ENCODE measurements at regions not wholly inside any gene's neighbourhood (a gene's known extent, or its start where the extent isn't known, plus 50 kb on each side); places are given as distances from the start of the nearest gene placed in this dataset.

DNA sequence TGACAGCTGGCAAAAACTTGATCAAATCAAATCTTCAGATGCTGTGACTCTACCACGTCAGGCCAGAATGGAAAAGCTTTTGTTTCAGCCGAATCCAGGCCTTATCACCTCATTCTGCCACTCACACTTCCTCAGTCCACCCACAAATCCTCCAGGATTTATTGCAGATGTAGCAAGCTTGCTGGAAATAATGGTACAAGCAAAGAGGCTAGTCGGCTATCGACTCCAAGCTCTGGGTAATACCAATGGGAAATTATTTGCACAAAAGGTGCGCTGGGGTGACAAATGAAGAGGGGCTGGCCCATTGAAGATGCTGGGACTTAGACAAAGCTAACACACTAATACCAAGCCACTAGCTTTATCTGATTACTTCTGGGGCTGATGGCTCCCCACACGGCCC lies 250.5 kb downstream of the ASCL1 start:
- ATAC-seq (ENCODE audit: insufficient read depth, low FRiP score), result no peak
- H3K36me3 ChIP-seq (ENCODE audit: control insufficient read depth in 4 of 4, insufficient read depth in 4 of 4, low read length in 4 of 4), result no peaks in the 10 kb centered on the region
- no peak for TF ChIP-seq CTCF (IDR thresholded peaks at IDR 0.05; ENCODE audit: control extremely low read depth, extremely low read depth)
- H3K27me3 ChIP-seq (ENCODE audit: control insufficient read depth in 3 of 3, insufficient read depth in 3 of 3, low read length in 2 of 3), result no peaks in the 10 kb centered on the region
- no peak overlapping the region for H3K27ac ChIP-seq (ENCODE audit: low read depth in 1 of 2, low read length in 1 of 2)
- no peaks in the 10 kb centered on the region for H3K9me3 ChIP-seq (ENCODE audit: control insufficient read depth in 4 of 4, insufficient read depth in 3 of 4, low read length in 3 of 4)
- H3K4me3 ChIP-seq, result no peak overlapping the region
- 49 to 65% methylated on average over 6 of the region's 6 CpGs for WGBS, 2 donors
- DNase-seq, result no peak
- no peak overlapping the region for H3K9ac ChIP-seq (ENCODE audit: insufficient read depth in 1 of 2, low read length in 2 of 2)
- H3K4me1 ChIP-seq (ENCODE audit: control insufficient read depth in 5 of 5, insufficient read depth in 5 of 5, low read length in 5 of 5), result no peaks in the 10 kb centered on the region

DNA sequence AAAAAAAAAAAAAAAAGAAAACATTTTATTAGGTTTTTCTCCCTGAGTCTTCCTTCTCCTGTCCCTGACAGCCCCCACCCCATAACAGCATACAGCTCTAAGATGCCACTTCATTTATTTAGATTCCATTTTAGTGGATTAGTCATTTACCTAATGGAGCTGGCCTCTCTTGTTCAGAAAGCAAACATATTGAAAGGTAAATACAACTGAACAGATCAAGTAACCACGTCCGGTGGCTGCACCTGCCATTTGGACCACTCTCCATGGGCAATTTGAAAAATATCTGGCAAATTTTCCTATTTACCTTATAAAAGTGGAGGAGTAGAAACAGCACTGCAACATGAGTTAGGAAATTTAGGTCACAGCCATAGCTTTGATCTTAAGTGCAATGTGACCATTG lies 254.6 kb downstream of the C12orf42 start:
- H3K9me3 ChIP-seq (ENCODE audit: control insufficient read depth in 4 of 4, insufficient read depth in 3 of 4, low read length in 3 of 4), result no peaks in the 10 kb centered on the region
- H3K9ac ChIP-seq (ENCODE audit: insufficient read depth in 1 of 2, low read length in 2 of 2), result no peak overlapping the region
- no peak overlapping the region for H3K27ac ChIP-seq (ENCODE audit: low read depth in 1 of 2, low read length in 1 of 2)
- WGBS, 2 donors, result 66 to 93% methylated on average over 2 of the region's 2 CpGs
- H3K27me3 ChIP-seq (ENCODE audit: control insufficient read depth in 3 of 3, insufficient read depth in 3 of 3, low read length in 2 of 3), result no peaks in the 10 kb centered on the region
- H3K4me3 ChIP-seq, result no peak overlapping the region
- ATAC-seq (ENCODE audit: insufficient read depth, low FRiP score) (peak; percentile 35), DNase-seq (peak; percentile 15 to 31 (median 22))
- H3K4me1 ChIP-seq (ENCODE audit: control insufficient read depth in 5 of 5, insufficient read depth in 5 of 5, low read length in 5 of 5), result no peaks in the 10 kb centered on the region
- no peak for TF ChIP-seq CTCF (IDR thresholded peaks at IDR 0.05; ENCODE audit: control extremely low read depth, extremely low read depth)
- H3K36me3 ChIP-seq (ENCODE audit: control insufficient read depth in 4 of 4, insufficient read depth in 4 of 4, low read length in 4 of 4), result no peaks in the 10 kb centered on the region

- TF ChIP-seq CTCF (IDR thresholded peaks at IDR 0.05; ENCODE audit: control extremely low read depth, extremely low read depth), result no peak
- H3K27me3 ChIP-seq (ENCODE audit: control insufficient read depth in 3 of 3, insufficient read depth in 3 of 3, low read length in 2 of 3), result no peaks in the 10 kb centered on the region
- H3K9me3 ChIP-seq (ENCODE audit: control insufficient read depth in 4 of 4, insufficient read depth in 3 of 4, low read length in 3 of 4), result no peaks in the 10 kb centered on the region
- no peak for ATAC-seq (ENCODE audit: insufficient read depth, low FRiP score)
- no peaks in the 10 kb centered on the region for H3K36me3 ChIP-seq (ENCODE audit: control insufficient read depth in 4 of 4, insufficient read depth in 4 of 4, low read length in 4 of 4)
- DNase-seq, result no peak
- H3K9ac ChIP-seq (ENCODE audit: insufficient read depth in 1 of 2, low read length in 2 of 2), result no peak overlapping the region
- no peak overlapping the region for H3K4me3 ChIP-seq
- no peaks in the 10 kb centered on the region for H3K4me1 ChIP-seq (ENCODE audit: control insufficient read depth in 5 of 5, insufficient read depth in 5 of 5, low read length in 5 of 5)
- no peak overlapping the region for H3K27ac ChIP-seq (ENCODE audit: low read depth in 1 of 2, low read length in 1 of 2)
These were observed 251.2 kb downstream of the C12orf42 start for GRCh38 chr12:103244596-103244995.

- Histone ChIP-seq H3K4me1 (ENCODE audit: control insufficient read depth in 5 of 5, insufficient read depth in 5 of 5, low read length in 5 of 5) (no peaks in the 10 kb centered on the region), H3K4me3 (no peak overlapping the region), H3K27me3 (ENCODE audit: control insufficient read depth in 3 of 3, insufficient read depth in 3 of 3, low read length in 2 of 3) (no peaks in the 10 kb centered on the region), H3K9ac (ENCODE audit: insufficient read depth in 1 of 2, low read length in 2 of 2) (no peak overlapping the region), H3K27ac (ENCODE audit: low read depth in 1 of 2, low read length in 1 of 2) (no peak overlapping the region), H3K9me3 (ENCODE audit: control insufficient read depth in 4 of 4, insufficient read depth in 3 of 4, low read length in 3 of 4) (no peaks in the 10 kb centered on the region), H3K36me3 (ENCODE audit: control insufficient read depth in 4 of 4, insufficient read depth in 4 of 4, low read length in 4 of 4) (no peaks in the 10 kb centered on the region)
- no peak for TF ChIP-seq CTCF (IDR thresholded peaks at IDR 0.05; ENCODE audit: control extremely low read depth, extremely low read depth)
- ATAC-seq (ENCODE audit: insufficient read depth, low FRiP score) (no peak), DNase-seq (no peak)
These were observed 248.2 kb downstream of the C12orf42 start for GRCh38 chr12:103247531-103247930.
